ENCODE measurements at regions not wholly inside any gene's neighbourhood (a gene's known extent, or its start where the extent isn't known, plus 50 kb on each side); places are given as distances from the start of the nearest gene placed in this dataset.

DNA sequence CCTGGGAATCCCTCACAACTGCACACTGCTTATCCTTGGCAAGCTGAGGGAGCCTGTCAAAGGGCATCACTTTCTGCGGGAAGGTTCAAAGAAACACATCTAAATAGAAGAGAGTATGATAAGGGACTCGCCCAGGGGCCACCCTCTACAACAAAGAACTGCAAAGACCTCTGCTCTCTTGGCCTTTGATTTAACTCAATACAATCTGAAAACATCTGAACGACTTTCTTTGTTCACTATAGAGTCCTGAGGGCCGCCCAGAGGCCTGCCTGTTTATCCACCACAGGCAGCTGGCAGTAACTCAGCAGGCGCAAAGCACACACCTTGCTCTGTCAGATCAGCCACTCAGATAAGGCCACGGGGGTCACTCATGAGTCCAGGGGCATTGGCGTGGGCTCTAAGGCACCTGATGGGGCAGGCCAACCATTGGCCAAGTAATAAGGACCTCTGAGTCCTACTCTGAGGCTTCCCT lies 139.3 kb downstream of the UNC5CL start:
- no peak overlapping the region for H3K9ac ChIP-seq (replicated peaks; ENCODE audit: extremely low read depth, insufficient read depth, low read length)
- BruUV-seq (replicated peaks) = no TSS peak
- intact Hi-C loops (cut with micrococcal nuclease) = no loop called here

More for the DNA sequence above, 139.3 kb downstream of the UNC5CL start:
- dilution Hi-C loops (cut with MboI; ENCODE audit: extremely low pct_ligation_motif_present, low sequenced_read_pairs) = no loop called here
- POLR2A ChIA-PET = no interaction called here
- Histone ChIP-seq H3K4me1 (ENCODE audit: control insufficient read depth, extremely low read depth, insufficient read depth, low read length) (peaks cover 7% of the 10 kb centered on the region), H3K27ac (ENCODE audit: insufficient read depth, low read depth, low read length) (no peak overlapping the region), H3K4me2 (ENCODE audit: insufficient read depth, low read length) (no peak overlapping the region), H3K79me2 (ENCODE audit: control insufficient read depth, insufficient read depth, low read length) (no peaks in the 10 kb centered on the region), H3K27me3 (ENCODE audit: control insufficient read depth in 2 of 2, insufficient read depth in 2 of 2, low read length in 2 of 2) (no peaks in the 10 kb centered on the region), H3K9me3 (replicated peaks; ENCODE audit: control insufficient read depth, insufficient read depth, low read length) (no peaks in the 10 kb centered on the region), H2AFZ (ENCODE audit: low read depth, low read length) (no peak overlapping the region), H4K20me1 (replicated peaks; ENCODE audit: control insufficient read depth, extremely low read depth, insufficient read depth, low read length) (no peaks in the 10 kb centered on the region), H3K4me3 (replicated peaks in 1 of 3; ENCODE audit: insufficient read depth in 1 of 3, low read depth in 1 of 3, low read length in 3 of 3) (no peak overlapping the region), H3K36me3 (ENCODE audit: control insufficient read depth in 2 of 2, extremely low read depth in 1 of 2, insufficient read depth in 2 of 2, low read length in 2 of 2) (no peaks in the 10 kb centered on the region), H3K9me1 (replicated peaks; ENCODE audit: control insufficient read depth, extremely low read depth, insufficient read depth, low read length) (no peaks in the 10 kb centered on the region)
- CTCF ChIA-PET = interaction anchor here (1.0 kb wide), 1 partner anchor 13 kb away, joined by 3 read pairs; no protein-coding TSS in a partner anchor
- TF ChIP-seq GATA2 (IDR thresholded peaks at IDR 0.05; ENCODE audit: insufficient read depth, insufficient read length, low read depth, low read length) = no peak
- TF ChIP-seq MYC (IDR thresholded peaks at IDR 0.05; ENCODE audit: low read depth, low read length) = no peak
- TF ChIP-seq POLR2AphosphoS5 (IDR thresholded peaks at IDR 0.05; ENCODE audit: insufficient read depth, low read depth, low read length) = no peak
- no peak for TF ChIP-seq FOS (IDR thresholded peaks at IDR 0.05; ENCODE audit: borderline replicate concordance, insufficient read depth, low read length)
- TF ChIP-seq EZH2 (IDR thresholded peaks at IDR 0.05; ENCODE audit: borderline replicate concordance, low read depth, low read length, severe bottlenecking) = no peak
- TF ChIP-seq POLR2A (IDR thresholded peaks at IDR 0.05; ENCODE audit: low read depth, low read length) = no peak
- TF ChIP-seq JUN (IDR thresholded peaks at IDR 0.05; ENCODE audit: borderline replicate concordance, insufficient read depth, insufficient read length, low read depth) = no peak
- TF ChIP-seq, protein P1, sequence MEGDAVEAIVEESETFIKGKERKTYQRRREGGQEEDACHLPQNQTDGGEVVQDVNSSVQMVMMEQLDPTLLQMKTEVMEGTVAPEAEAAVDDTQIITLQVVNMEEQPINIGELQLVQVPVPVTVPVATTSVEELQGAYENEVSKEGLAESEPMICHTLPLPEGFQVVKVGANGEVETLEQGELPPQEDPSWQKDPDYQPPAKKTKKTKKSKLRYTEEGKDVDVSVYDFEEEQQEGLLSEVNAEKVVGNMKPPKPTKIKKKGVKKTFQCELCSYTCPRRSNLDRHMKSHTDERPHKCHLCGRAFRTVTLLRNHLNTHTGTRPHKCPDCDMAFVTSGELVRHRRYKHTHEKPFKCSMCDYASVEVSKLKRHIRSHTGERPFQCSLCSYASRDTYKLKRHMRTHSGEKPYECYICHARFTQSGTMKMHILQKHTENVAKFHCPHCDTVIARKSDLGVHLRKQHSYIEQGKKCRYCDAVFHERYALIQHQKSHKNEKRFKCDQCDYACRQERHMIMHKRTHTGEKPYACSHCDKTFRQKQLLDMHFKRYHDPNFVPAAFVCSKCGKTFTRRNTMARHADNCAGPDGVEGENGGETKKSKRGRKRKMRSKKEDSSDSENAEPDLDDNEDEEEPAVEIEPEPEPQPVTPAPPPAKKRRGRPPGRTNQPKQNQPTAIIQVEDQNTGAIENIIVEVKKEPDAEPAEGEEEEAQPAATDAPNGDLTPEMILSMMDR (IDR thresholded peaks at IDR 0.05; ENCODE audit: extremely low read depth in 1 of 2, insufficient read depth in 1 of 2, low read depth in 1 of 2, low read length in 2 of 2) = no peak
- TF ChIP-seq, protein P2, sequence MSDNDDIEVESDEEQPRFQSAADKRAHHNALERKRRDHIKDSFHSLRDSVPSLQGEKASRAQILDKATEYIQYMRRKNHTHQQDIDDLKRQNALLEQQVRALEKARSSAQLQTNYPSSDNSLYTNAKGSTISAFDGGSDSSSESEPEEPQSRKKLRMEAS (IDR thresholded peaks at IDR 0.05; ENCODE audit: insufficient read depth, insufficient read length) = no peak
- DNase-seq (ENCODE audit: low read depth, low spot score) = no peak
- FAIRE-seq = no peak
